ENCODE measurements at regions not wholly inside any gene's neighbourhood (a gene's known extent, or its start where the extent isn't known, plus 50 kb on each side); places are given as distances from the start of the nearest gene placed in this dataset.
"Not testable (repeated sequence)": the region's sequence is repeated elsewhere in the genome, so short reads cannot be mapped to it uniquely, and the experiment has no call there.

DNA sequence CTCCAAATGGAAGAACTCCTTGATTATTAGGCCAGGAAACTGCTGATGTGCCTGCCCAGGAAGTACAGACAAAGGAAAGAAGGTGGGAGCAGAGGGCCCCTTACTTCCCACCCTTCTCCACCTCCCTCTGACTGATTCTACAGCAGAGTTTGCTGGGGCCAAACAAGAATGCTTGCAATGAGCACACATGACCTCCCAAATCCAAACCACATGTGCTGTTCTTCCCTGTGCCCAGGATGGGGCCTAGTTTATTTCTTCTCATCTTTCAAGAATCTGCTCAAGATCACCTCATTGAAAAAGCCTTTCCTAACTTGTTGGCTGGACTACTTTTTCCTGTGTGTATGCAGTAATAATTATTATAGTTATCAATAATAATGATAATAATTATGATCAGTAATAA is 286.1 kb downstream of the RAB38 start:
- intact Hi-C loops (cut with DNase I): no loop called here
- H3K9ac ChIP-seq (ENCODE audit: low read length in 3 of 3): no peak overlapping the region
- no peak for DNase-seq

DNA sequence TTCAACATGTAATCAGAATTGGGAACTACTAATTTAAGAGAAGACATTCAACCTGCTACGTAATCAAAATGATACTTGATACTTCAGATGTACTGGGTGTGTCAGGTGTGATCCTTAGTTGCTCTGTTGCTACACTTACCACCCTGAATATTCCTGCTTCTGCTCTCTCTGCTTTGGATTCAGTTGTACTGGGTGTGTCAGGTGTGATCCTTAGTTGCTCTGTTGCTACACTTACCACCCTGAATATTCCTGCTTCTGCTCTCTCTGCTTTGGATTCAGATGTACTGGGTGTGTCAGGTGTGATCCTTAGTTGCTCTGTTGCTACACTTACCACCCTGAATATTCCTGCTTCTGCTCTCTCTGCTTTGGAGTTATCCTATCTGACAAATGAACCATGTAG is 290.2 kb downstream of the RAB38 start:
- H3K4me3 ChIP-seq (ENCODE audit: low read length in 3 of 3); DNase-seq; H3K27me3 ChIP-seq (ENCODE audit: control insufficient read depth, insufficient read depth, low read length); H3K4me1 ChIP-seq (ENCODE audit: control insufficient read depth in 2 of 3, insufficient read depth in 2 of 3, low read depth in 1 of 3, low read length in 3 of 3); H3K36me3 ChIP-seq (ENCODE audit: control insufficient read depth in 2 of 3, insufficient read depth in 3 of 3, low read length in 3 of 3); H3K27ac ChIP-seq (ENCODE audit: low read depth in 2 of 2, low read length in 2 of 2); H3K9me3 ChIP-seq (ENCODE audit: control insufficient read depth in 2 of 3, insufficient read depth in 1 of 3, low read length in 3 of 3); FAIRE-seq; H3K9ac ChIP-seq (ENCODE audit: low read length in 3 of 3); intact Hi-C loops (cut with DNase I): not testable (repeated sequence)

More for the DNA sequence above, 286.1 kb downstream of the RAB38 start:
- Histone ChIP-seq H3K27me3 (ENCODE audit: control insufficient read depth, insufficient read depth, low read length) (no peaks in the 10 kb centered on the region), H3K36me3 (ENCODE audit: control insufficient read depth in 2 of 3, insufficient read depth in 3 of 3, low read length in 3 of 3) (no peaks in the 10 kb centered on the region), H3K4me3 (ENCODE audit: low read length in 3 of 3) (no peak overlapping the region), H3K9me3 (ENCODE audit: control insufficient read depth in 2 of 3, insufficient read depth in 1 of 3, low read length in 3 of 3) (no peaks in the 10 kb centered on the region), H3K27ac (ENCODE audit: low read depth in 2 of 2, low read length in 2 of 2) (no peak overlapping the region), H3K4me1 (ENCODE audit: control insufficient read depth in 2 of 3, insufficient read depth in 2 of 3, low read depth in 1 of 3, low read length in 3 of 3) (no peaks in the 10 kb centered on the region)
- TF ChIP-seq, protein P1, sequence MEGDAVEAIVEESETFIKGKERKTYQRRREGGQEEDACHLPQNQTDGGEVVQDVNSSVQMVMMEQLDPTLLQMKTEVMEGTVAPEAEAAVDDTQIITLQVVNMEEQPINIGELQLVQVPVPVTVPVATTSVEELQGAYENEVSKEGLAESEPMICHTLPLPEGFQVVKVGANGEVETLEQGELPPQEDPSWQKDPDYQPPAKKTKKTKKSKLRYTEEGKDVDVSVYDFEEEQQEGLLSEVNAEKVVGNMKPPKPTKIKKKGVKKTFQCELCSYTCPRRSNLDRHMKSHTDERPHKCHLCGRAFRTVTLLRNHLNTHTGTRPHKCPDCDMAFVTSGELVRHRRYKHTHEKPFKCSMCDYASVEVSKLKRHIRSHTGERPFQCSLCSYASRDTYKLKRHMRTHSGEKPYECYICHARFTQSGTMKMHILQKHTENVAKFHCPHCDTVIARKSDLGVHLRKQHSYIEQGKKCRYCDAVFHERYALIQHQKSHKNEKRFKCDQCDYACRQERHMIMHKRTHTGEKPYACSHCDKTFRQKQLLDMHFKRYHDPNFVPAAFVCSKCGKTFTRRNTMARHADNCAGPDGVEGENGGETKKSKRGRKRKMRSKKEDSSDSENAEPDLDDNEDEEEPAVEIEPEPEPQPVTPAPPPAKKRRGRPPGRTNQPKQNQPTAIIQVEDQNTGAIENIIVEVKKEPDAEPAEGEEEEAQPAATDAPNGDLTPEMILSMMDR (IDR thresholded peaks at IDR 0.05; ENCODE audit: borderline replicate concordance, extremely low read depth, insufficient read depth): no peak
- no peak for FAIRE-seq

DNA sequence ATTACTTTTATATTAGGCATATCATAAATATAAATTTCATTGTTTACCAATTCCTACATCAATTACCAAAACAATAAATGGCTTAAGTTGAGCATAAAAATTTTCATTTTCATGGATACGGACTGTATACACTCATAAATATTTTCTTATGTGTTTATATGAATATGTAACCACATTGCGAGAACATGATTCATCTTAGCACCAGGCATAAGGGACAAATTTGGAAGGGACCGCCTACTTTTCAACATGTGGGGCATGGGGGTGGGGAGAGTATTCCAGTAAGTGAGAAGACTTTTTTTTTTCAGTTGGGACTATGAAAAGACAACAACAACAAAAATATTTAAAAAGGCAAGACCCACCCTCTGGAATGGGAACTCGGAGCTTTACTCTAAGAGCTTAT is 296.1 kb downstream of the RAB38 start:
- no peak for FAIRE-seq
- intact Hi-C loops (cut with DNase I): no loop called here

DNA sequence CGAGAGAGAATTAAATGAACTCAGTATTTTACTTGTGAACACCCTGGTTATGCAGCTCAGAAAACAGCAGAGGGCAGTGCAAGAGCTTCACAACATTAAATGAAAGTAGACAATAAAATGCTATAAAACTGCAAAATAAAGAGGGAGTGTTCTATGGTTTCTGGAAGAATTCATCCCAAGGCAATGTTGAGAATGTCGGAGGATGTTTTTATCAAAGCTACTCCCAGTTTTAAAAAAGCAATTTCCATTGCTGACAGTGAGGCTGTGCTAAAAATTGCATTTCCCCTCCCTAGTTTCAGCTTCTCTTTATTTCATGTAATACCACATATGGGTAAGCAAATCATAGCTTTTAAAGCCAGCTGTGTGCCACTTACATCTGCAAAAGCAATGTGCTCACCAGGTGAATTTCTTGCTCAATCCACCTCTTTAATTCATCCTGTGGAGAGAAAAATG is 296.8 kb downstream of the RAB38 start:
- H3K4me3 ChIP-seq (ENCODE audit: low read length in 3 of 3): no peak overlapping the region
- H3K4me1 ChIP-seq (ENCODE audit: control insufficient read depth in 2 of 3, insufficient read depth in 2 of 3, low read depth in 1 of 3, low read length in 3 of 3): peaks cover 0 to 3% (median 0%) of the 10 kb centered on the region in 3 donors
- intact Hi-C loops (cut with DNase I): no loop called here
- H3K36me3 ChIP-seq (ENCODE audit: control insufficient read depth in 2 of 3, insufficient read depth in 3 of 3, low read length in 3 of 3): no peaks in the 10 kb centered on the region
- H3K9ac ChIP-seq (ENCODE audit: low read length in 3 of 3): no peak overlapping the region
- no peaks in the 10 kb centered on the region for H3K27me3 ChIP-seq (ENCODE audit: control insufficient read depth, insufficient read depth, low read length)
- TF ChIP-seq, protein P1 (IDR thresholded peaks at IDR 0.05; ENCODE audit: borderline replicate concordance, extremely low read depth, insufficient read depth): peak; percentile 50
- no peak overlapping the region for H3K27ac ChIP-seq (ENCODE audit: low read depth in 2 of 2, low read length in 2 of 2)
- no peak for FAIRE-seq
- DNase-seq: peak in 2 of 5 donors; percentile 56 to 75
- H3K9me3 ChIP-seq (ENCODE audit: control insufficient read depth in 2 of 3, insufficient read depth in 1 of 3, low read length in 3 of 3): no peaks in the 10 kb centered on the region

More for the DNA sequence above, 296.1 kb downstream of the RAB38 start:
- no peak overlapping the region for H3K4me3 ChIP-seq (ENCODE audit: low read length in 3 of 3)
- no peaks in the 10 kb centered on the region for H3K27me3 ChIP-seq (ENCODE audit: control insufficient read depth, insufficient read depth, low read length)
- no peaks in the 10 kb centered on the region for H3K36me3 ChIP-seq (ENCODE audit: control insufficient read depth in 2 of 3, insufficient read depth in 3 of 3, low read length in 3 of 3)
- peaks cover 0 to 3% (median 0%) of the 10 kb centered on the region in 3 donors for H3K4me1 ChIP-seq (ENCODE audit: control insufficient read depth in 2 of 3, insufficient read depth in 2 of 3, low read depth in 1 of 3, low read length in 3 of 3)
- no peaks in the 10 kb centered on the region for H3K9me3 ChIP-seq (ENCODE audit: control insufficient read depth in 2 of 3, insufficient read depth in 1 of 3, low read length in 3 of 3)
- TF ChIP-seq, protein P1 (IDR thresholded peaks at IDR 0.05; ENCODE audit: borderline replicate concordance, extremely low read depth, insufficient read depth): no peak
- no peak for DNase-seq
- H3K9ac ChIP-seq (ENCODE audit: low read length in 3 of 3): no peak overlapping the region
- H3K27ac ChIP-seq (ENCODE audit: low read depth in 2 of 2, low read length in 2 of 2): no peak overlapping the region
